ENCODE measurements at regions not wholly inside any gene's neighbourhood (a gene's known extent, or its start where the extent isn't known, plus 50 kb on each side); places are given as distances from the start of the nearest gene placed in this dataset.

GRCh38 chr1:181259026-181259745 lies 170.7 kb downstream of the IER5 start:
- no peaks in the 10 kb centered on the region for H3K9me3 ChIP-seq (ENCODE audit: control insufficient read depth, low read depth, low read length)
- H3K4me3 ChIP-seq (ENCODE audit: control insufficient read depth in 2 of 3, extremely low read depth in 1 of 3, insufficient read depth in 2 of 3, low read depth in 1 of 3, low read length in 3 of 3): no peak overlapping the region
- TF ChIP-seq, protein P1, sequence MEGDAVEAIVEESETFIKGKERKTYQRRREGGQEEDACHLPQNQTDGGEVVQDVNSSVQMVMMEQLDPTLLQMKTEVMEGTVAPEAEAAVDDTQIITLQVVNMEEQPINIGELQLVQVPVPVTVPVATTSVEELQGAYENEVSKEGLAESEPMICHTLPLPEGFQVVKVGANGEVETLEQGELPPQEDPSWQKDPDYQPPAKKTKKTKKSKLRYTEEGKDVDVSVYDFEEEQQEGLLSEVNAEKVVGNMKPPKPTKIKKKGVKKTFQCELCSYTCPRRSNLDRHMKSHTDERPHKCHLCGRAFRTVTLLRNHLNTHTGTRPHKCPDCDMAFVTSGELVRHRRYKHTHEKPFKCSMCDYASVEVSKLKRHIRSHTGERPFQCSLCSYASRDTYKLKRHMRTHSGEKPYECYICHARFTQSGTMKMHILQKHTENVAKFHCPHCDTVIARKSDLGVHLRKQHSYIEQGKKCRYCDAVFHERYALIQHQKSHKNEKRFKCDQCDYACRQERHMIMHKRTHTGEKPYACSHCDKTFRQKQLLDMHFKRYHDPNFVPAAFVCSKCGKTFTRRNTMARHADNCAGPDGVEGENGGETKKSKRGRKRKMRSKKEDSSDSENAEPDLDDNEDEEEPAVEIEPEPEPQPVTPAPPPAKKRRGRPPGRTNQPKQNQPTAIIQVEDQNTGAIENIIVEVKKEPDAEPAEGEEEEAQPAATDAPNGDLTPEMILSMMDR (optimal IDR thresholded peaks at IDR 0.05 in 1 of 3, IDR thresholded peaks at IDR 0.05 in 1 of 3, conservative IDR thresholded peaks at IDR 0.05 in 1 of 3; ENCODE audit: extremely low read depth in 1 of 3, insufficient read depth in 2 of 3, low read length in 3 of 3): no peak
- TF ChIP-seq EZH2 (IDR thresholded peaks at IDR 0.05; ENCODE audit: low read length): no peak
- FAIRE-seq (no peak), DNase-seq (ENCODE audit: low read depth, low spot score) (no peak)
- no peak overlapping the region for H3K4me2 ChIP-seq (ENCODE audit: control insufficient read depth, extremely low read depth, insufficient read depth, low read depth, low read length)
- no peaks in the 10 kb centered on the region for H3K36me3 ChIP-seq (ENCODE audit: control insufficient read depth in 2 of 2, extremely low read depth in 1 of 2, insufficient read depth in 2 of 2, low read length in 2 of 2)
- no peak overlapping the region for H2AFZ ChIP-seq (ENCODE audit: control insufficient read depth, low read length)
- H3K9me1 ChIP-seq (ENCODE audit: control insufficient read depth, extremely low read depth, insufficient read depth, low read length): no peaks in the 10 kb centered on the region
- no peak overlapping the region for H3K27ac ChIP-seq (ENCODE audit: control insufficient read depth, insufficient read depth, low read length)
- H3K9ac ChIP-seq (ENCODE audit: control insufficient read depth, extremely low read depth, insufficient read depth, low read length): no peak overlapping the region
- no peaks in the 10 kb centered on the region for H3K79me2 ChIP-seq (ENCODE audit: control insufficient read depth, insufficient read depth, low read length)
- peaks cover 9% of the 10 kb centered on the region for H3K4me1 ChIP-seq (ENCODE audit: control insufficient read depth, extremely low read depth, insufficient read depth, low read length)
- no peaks in the 10 kb centered on the region for H4K20me1 ChIP-seq (ENCODE audit: control insufficient read depth, extremely low read depth, insufficient read depth, low read length)
- dilution Hi-C loops (cut with MboI; ENCODE audit: extremely low pct_ligation_motif_present, low sequenced_read_pairs): no loop called here
- H3K27me3 ChIP-seq (ENCODE audit: control insufficient read depth, extremely low read depth, insufficient read depth, low read length): peaks cover 23% of the 10 kb centered on the region

DNA sequence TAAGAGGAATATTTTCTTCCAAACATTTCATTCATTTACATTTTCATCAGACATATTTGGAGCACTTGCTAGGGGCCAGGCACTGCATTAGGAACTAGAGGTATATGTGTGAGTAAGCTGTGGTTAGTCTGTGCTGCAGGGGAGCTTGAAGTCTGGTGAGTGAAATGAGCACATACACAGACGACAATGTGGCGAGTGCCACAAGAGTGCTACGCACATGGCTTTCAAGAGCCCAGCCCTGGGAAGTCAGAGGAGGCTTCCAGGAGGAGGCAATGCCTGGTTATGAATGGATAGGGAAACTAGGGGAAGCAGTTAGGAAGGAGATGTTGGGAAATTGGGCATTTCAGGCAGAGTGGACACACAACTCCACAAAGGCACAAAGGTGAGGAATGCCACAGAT lies 171.8 kb downstream of the IER5 start:
- no peak for TF ChIP-seq EZH2 (IDR thresholded peaks at IDR 0.05; ENCODE audit: low read length)
- H3K9me3 ChIP-seq (ENCODE audit: control insufficient read depth, low read depth, low read length): no peaks in the 10 kb centered on the region
- H3K27ac ChIP-seq (ENCODE audit: control insufficient read depth, insufficient read depth, low read length): no peak overlapping the region
- H3K79me2 ChIP-seq (ENCODE audit: control insufficient read depth, insufficient read depth, low read length): no peaks in the 10 kb centered on the region
- dilution Hi-C loops (cut with MboI; ENCODE audit: extremely low pct_ligation_motif_present, low sequenced_read_pairs): no loop called here
- no peak overlapping the region for H3K4me2 ChIP-seq (ENCODE audit: control insufficient read depth, extremely low read depth, insufficient read depth, low read depth, low read length)
- H3K36me3 ChIP-seq (ENCODE audit: control insufficient read depth in 2 of 2, extremely low read depth in 1 of 2, insufficient read depth in 2 of 2, low read length in 2 of 2): no peaks in the 10 kb centered on the region
- no peak for DNase-seq (ENCODE audit: low read depth, low spot score)
- no peaks in the 10 kb centered on the region for H3K9me1 ChIP-seq (ENCODE audit: control insufficient read depth, extremely low read depth, insufficient read depth, low read length)
- H3K27me3 ChIP-seq (ENCODE audit: control insufficient read depth, extremely low read depth, insufficient read depth, low read length): peaks cover 23% of the 10 kb centered on the region
- FAIRE-seq: no peak
- H3K9ac ChIP-seq (ENCODE audit: control insufficient read depth, extremely low read depth, insufficient read depth, low read length): no peak overlapping the region
- no peak overlapping the region for H3K4me3 ChIP-seq (ENCODE audit: control insufficient read depth in 2 of 3, extremely low read depth in 1 of 3, insufficient read depth in 2 of 3, low read depth in 1 of 3, low read length in 3 of 3)
- H4K20me1 ChIP-seq (ENCODE audit: control insufficient read depth, extremely low read depth, insufficient read depth, low read length): no peaks in the 10 kb centered on the region
- no peak overlapping the region for H2AFZ ChIP-seq (ENCODE audit: control insufficient read depth, low read length)
- H3K4me1 ChIP-seq (ENCODE audit: control insufficient read depth, extremely low read depth, insufficient read depth, low read length): peaks cover 8% of the 10 kb centered on the region

GRCh38 chr1:181260994-181261393 lies 172.5 kb downstream of the IER5 start:
- Histone ChIP-seq H3K27ac (ENCODE audit: control insufficient read depth, insufficient read depth, low read length) (no peak overlapping the region), H3K27me3 (ENCODE audit: control insufficient read depth, extremely low read depth, insufficient read depth, low read length) (peaks cover 23% of the 10 kb centered on the region), H3K9ac (ENCODE audit: control insufficient read depth, extremely low read depth, insufficient read depth, low read length) (no peak overlapping the region), H3K79me2 (ENCODE audit: control insufficient read depth, insufficient read depth, low read length) (no peaks in the 10 kb centered on the region), H2AFZ (ENCODE audit: control insufficient read depth, low read length) (no peak overlapping the region), H3K4me1 (ENCODE audit: control insufficient read depth, extremely low read depth, insufficient read depth, low read length) (peaks cover under 1% of the 10 kb centered on the region), H3K36me3 (ENCODE audit: control insufficient read depth in 2 of 2, extremely low read depth in 1 of 2, insufficient read depth in 2 of 2, low read length in 2 of 2) (no peaks in the 10 kb centered on the region), H3K4me2 (ENCODE audit: control insufficient read depth, extremely low read depth, insufficient read depth, low read depth, low read length) (no peak overlapping the region), H3K9me1 (ENCODE audit: control insufficient read depth, extremely low read depth, insufficient read depth, low read length) (no peaks in the 10 kb centered on the region), H4K20me1 (ENCODE audit: control insufficient read depth, extremely low read depth, insufficient read depth, low read length) (no peaks in the 10 kb centered on the region), H3K9me3 (ENCODE audit: control insufficient read depth, low read depth, low read length) (no peaks in the 10 kb centered on the region), H3K4me3 (ENCODE audit: control insufficient read depth in 2 of 3, extremely low read depth in 1 of 3, insufficient read depth in 2 of 3, low read depth in 1 of 3, low read length in 3 of 3) (no peak overlapping the region)
- DNase-seq (ENCODE audit: low read depth, low spot score) (no peak), FAIRE-seq (no peak)
- dilution Hi-C loops (cut with MboI; ENCODE audit: extremely low pct_ligation_motif_present, low sequenced_read_pairs): no loop called here
- TF ChIP-seq, protein P1 (optimal IDR thresholded peaks at IDR 0.05 in 1 of 3, IDR thresholded peaks at IDR 0.05 in 1 of 3, conservative IDR thresholded peaks at IDR 0.05 in 1 of 3; ENCODE audit: extremely low read depth in 1 of 3, insufficient read depth in 2 of 3, low read length in 3 of 3): no peak
- no peak for TF ChIP-seq EZH2 (IDR thresholded peaks at IDR 0.05; ENCODE audit: low read length)
